ENCODE measurements at regions not wholly inside any gene's neighbourhood (a gene's known extent, or its start where the extent isn't known, plus 50 kb on each side); places are given as distances from the start of the nearest gene placed in this dataset.

- no peak for TF ChIP-seq CTCF (IDR thresholded peaks at IDR 0.05; ENCODE audit: unreplicated experiment in 3 of 3)
- no peaks in the 10 kb centered on the region for H3K9me3 Mint-ChIP-seq
- H3K4me1 Mint-ChIP-seq = no peaks in the 10 kb centered on the region
- no peaks in the 10 kb centered on the region for H3K36me3 Mint-ChIP-seq (ENCODE audit: low read depth)
- H3K4me3 Mint-ChIP-seq = no peak overlapping the region
- peak overlapping the region in 2 of 3 experiments; percentile 1 to 13 for H3K27ac Mint-ChIP-seq
- peaks cover 4% of the 10 kb centered on the region for H3K27me3 Mint-ChIP-seq (ENCODE audit: low read depth)
Measured at GRCh38 chr6:87936065-87936464, 111.6 kb upstream of the SPACA1 start.

- TF ChIP-seq CTCF (IDR thresholded peaks at IDR 0.05; ENCODE audit: unreplicated experiment in 3 of 3) = no peak
- Mint-ChIP-seq H3K36me3 (ENCODE audit: low read depth) (no peaks in the 10 kb centered on the region), H3K27ac (peak overlapping the region in 1 of 3 experiments; percentile 26), H3K4me3 (no peak overlapping the region), H3K9me3 (no peaks in the 10 kb centered on the region), H3K27me3 (ENCODE audit: low read depth) (peaks cover 4% of the 10 kb centered on the region), H3K4me1 (no peaks in the 10 kb centered on the region)
Measured at GRCh38 chr6:87935196-87935595, 112.4 kb upstream of the SPACA1 start.

GRCh38 chr6:87932361-87932760 is 115.3 kb upstream of the SPACA1 start:
- H3K9me3 Mint-ChIP-seq = no peaks in the 10 kb centered on the region
- no peak for TF ChIP-seq CTCF (IDR thresholded peaks at IDR 0.05; ENCODE audit: unreplicated experiment in 3 of 3)
- H3K4me1 Mint-ChIP-seq = peaks cover 7% of the 10 kb centered on the region
- H3K4me3 Mint-ChIP-seq = no peak overlapping the region
- peak overlapping the region in 1 of 3 experiments; percentile 23 for H3K27ac Mint-ChIP-seq
- peaks cover 4% of the 10 kb centered on the region for H3K27me3 Mint-ChIP-seq (ENCODE audit: low read depth)
- H3K36me3 Mint-ChIP-seq (ENCODE audit: low read depth) = no peaks in the 10 kb centered on the region

GRCh38 chr6:87929843-87930288 is 117.8 kb upstream of the SPACA1 start:
- H3K4me3 Mint-ChIP-seq = no peak overlapping the region
- peaks cover 9% of the 10 kb centered on the region for H3K27me3 Mint-ChIP-seq (ENCODE audit: low read depth)
- no peaks in the 10 kb centered on the region for H3K36me3 Mint-ChIP-seq (ENCODE audit: low read depth)
- peak overlapping the region in 1 of 3 experiments; percentile 0 for H3K27ac Mint-ChIP-seq
- peak; percentile 79 to 85 (median 84) for TF ChIP-seq CTCF (IDR thresholded peaks at IDR 0.05; ENCODE audit: unreplicated experiment in 3 of 3)
- peaks cover 7% of the 10 kb centered on the region for H3K4me1 Mint-ChIP-seq
- H3K9me3 Mint-ChIP-seq = no peaks in the 10 kb centered on the region

GRCh38 chr6:87926687-87927086 is 121.0 kb upstream of the SPACA1 start:
- H3K27me3 Mint-ChIP-seq (ENCODE audit: low read depth) = peaks cover 4% of the 10 kb centered on the region
- H3K36me3 Mint-ChIP-seq (ENCODE audit: low read depth) = no peaks in the 10 kb centered on the region
- no peaks in the 10 kb centered on the region for H3K9me3 Mint-ChIP-seq
- H3K4me1 Mint-ChIP-seq = peaks cover 17% of the 10 kb centered on the region
- no peak overlapping the region for H3K27ac Mint-ChIP-seq
- no peak for TF ChIP-seq CTCF (IDR thresholded peaks at IDR 0.05; ENCODE audit: unreplicated experiment in 3 of 3)
- no peak overlapping the region for H3K4me3 Mint-ChIP-seq

GRCh38 chr6:87926072-87926471 is 121.6 kb upstream of the SPACA1 start:
- peaks cover 4% of the 10 kb centered on the region for H3K27me3 Mint-ChIP-seq (ENCODE audit: low read depth)
- no peak overlapping the region for H3K4me3 Mint-ChIP-seq
- no peaks in the 10 kb centered on the region for H3K9me3 Mint-ChIP-seq
- TF ChIP-seq CTCF (IDR thresholded peaks at IDR 0.05; ENCODE audit: unreplicated experiment in 3 of 3) = no peak
- H3K4me1 Mint-ChIP-seq = peaks cover 21% of the 10 kb centered on the region
- H3K27ac Mint-ChIP-seq = no peak overlapping the region
- no peaks in the 10 kb centered on the region for H3K36me3 Mint-ChIP-seq (ENCODE audit: low read depth)
